SK-N-SH treated with all-trans-retinoic acid at 6 μM for 48 hours (cell line): ENCODE measurements at regions not wholly inside any gene's neighbourhood (a gene's known extent, or its start where the extent isn't known, plus 50 kb on each side); places are given as distances from the start of the nearest gene placed in this dataset.

Source experiments
- ARNTL ChIP-seq: fragments of 450-650 bp; formaldehyde crosslinking; IDR thresholded peaks from 2 replicates; pipeline ENCODE4 v1.5.0; 2020; ENCODE audit warnings: low read depth, mild to moderate bottlenecking, moderate library complexity, borderline replicate concordance
- ESRRG ChIP-seq: fragments of 250-450 bp; sonication (Bioruptor Pico); IDR thresholded peaks from 2 replicates; pipeline ENCODE4 v1.6.1; 2021; ENCODE audit warnings: mild to moderate bottlenecking
- POU6F1 ChIP-seq: fragments of 250-450 bp; sonication (Bioruptor Pico); IDR thresholded peaks from 2 replicates; pipeline ENCODE4 v1.8.0; 2021; ENCODE audit warnings: low read depth, mild to moderate bottlenecking, moderate library complexity, borderline replicate concordance
- PPARA ChIP-seq: fragments of 250-450 bp; sonication (Bioruptor Pico); IDR thresholded peaks from 2 replicates; pipeline ENCODE4 v1.5.0; 2020; ENCODE audit warnings: mild to moderate bottlenecking, borderline replicate concordance
- TF ChIP-seq, protein P1 (sequence below): fragments of 250-450 bp; sonication (Bioruptor Pico); IDR thresholded peaks from 2 replicates; pipeline ENCODE4 v1.8.0; 2020; ENCODE audit warnings: mild to moderate bottlenecking, moderate library complexity, borderline replicate concordance

DNA sequence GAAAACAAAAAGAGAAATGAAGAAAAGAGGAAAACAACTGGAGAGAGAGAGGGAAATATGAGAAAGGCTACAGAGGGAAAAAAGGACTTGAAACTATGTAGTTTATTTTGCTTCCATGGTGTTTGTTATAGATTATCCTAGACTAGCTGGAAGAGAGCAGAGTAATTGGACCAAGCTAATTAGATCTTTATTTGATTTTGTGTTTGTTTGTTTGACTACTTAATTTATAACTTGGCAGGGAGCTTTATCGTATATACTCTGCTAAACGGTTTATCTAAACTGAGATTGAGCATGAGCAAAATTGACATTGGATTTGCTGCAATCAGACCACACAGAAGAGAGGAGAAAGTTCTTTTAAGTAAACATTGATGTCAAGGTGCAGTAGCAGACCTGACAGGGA is 443.8 kb upstream of the USP24 start:
- TF ChIP-seq ARNTL (CRISPR knock-in tag) (no peak), PPARA (no peak), ESRRG (CRISPR knock-in tag) (no peak), POU6F1 (CRISPR knock-in tag) (no peak)
- TF ChIP-seq, protein P1, sequence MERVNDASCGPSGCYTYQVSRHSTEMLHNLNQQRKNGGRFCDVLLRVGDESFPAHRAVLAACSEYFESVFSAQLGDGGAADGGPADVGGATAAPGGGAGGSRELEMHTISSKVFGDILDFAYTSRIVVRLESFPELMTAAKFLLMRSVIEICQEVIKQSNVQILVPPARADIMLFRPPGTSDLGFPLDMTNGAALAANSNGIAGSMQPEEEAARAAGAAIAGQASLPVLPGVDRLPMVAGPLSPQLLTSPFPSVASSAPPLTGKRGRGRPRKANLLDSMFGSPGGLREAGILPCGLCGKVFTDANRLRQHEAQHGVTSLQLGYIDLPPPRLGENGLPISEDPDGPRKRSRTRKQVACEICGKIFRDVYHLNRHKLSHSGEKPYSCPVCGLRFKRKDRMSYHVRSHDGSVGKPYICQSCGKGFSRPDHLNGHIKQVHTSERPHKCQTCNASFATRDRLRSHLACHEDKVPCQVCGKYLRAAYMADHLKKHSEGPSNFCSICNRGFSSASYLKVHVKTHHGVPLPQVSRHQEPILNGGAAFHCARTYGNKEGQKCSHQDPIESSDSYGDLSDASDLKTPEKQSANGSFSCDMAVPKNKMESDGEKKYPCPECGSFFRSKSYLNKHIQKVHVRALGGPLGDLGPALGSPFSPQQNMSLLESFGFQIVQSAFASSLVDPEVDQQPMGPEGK: no peak
